Activated T-cell treated with anti-CD3 and anti-CD28 coated beads, Interleukin-2, amount 50 U/mL, for 1 hour (primary cell): ENCODE measurements at regions not wholly inside any gene's neighbourhood (a gene's known extent, or its start where the extent isn't known, plus 50 kb on each side); places are given as distances from the start of the nearest gene placed in this dataset.
"Not testable (repeated sequence)": the region's sequence is repeated elsewhere in the genome, so short reads cannot be mapped to it uniquely, and the experiment has no call there.

Experiments
- DNase-seq: peaks from one replicate; pipeline ENCODE4 v3.0.0-alpha.2; 2020

DNA sequence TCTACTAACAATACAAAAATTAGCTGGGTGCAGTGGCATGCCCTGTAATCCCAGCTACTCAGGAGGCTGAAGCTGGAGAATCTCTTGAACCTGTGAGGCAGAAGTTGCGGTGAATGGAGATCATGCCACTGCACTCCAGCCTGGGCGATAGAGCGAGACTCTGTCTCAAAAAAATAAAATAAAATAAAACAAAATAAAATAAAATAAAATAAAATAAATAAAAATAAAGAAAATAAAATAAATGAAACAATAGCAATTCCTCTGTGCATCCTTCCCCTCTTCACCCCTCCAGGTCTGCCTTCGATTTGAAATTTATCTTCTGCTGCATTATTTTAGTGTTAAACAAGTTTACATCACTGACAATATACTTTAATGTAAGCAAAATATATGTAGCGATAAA is 63.0 kb upstream of the UXS1 start:
- no peak for DNase-seq

DNA sequence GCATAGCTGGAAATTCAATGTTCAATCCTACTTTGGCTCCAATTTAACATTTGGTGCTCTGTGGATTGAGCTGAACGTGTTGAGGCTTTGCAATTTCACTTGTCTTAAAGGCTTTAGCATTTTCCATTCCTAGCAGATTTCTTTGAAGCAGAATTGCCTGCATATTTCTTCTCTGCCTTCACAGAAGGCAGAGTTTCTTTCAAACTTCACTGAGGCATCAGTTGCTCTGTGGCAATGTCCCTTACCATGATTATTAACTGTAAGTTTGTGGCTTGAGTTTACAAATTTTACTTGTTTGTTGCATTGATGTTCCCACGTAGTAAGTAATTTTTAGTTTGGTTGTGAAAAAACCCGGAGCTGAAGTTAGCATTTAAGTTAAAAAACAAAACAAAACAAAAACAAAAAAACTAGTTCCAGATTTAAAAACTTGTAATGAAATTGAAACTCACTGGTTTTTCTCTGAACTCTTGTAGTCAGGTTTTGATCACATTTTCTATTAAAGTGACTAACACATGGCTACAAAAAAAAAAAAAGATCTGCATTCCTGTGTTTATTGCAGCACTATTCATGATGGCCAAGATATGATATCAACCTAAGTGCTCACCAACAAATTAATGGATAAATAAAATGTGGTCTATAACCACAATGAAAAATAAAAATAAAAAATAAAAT is 55.2 kb upstream of the UXS1 start:
- DNase-seq, result not testable (repeated sequence)

- not testable (repeated sequence) for DNase-seq
Measured at GRCh38 chr2:106248548-106249151, 54.5 kb upstream of the UXS1 start.
